ENCODE measurements at regions not wholly inside any gene's neighbourhood (a gene's known extent, or its start where the extent isn't known, plus 50 kb on each side); places are given as distances from the start of the nearest gene placed in this dataset.

- no peak for TF ChIP-seq CTCF (conservative IDR thresholded peaks at IDR 0.05)
- TF ChIP-seq ZFX (IDR thresholded peaks at IDR 0.05): no peak
Measured at GRCh38 chr16:85513649-85514048, 99.5 kb upstream of the GSE1 start.

Data from C4-2B (cell line).